Neural cell (in vitro differentiated cells): ENCODE measurements at regions not wholly inside any gene's neighbourhood (a gene's known extent, or its start where the extent isn't known, plus 50 kb on each side); places are given as distances from the start of the nearest gene placed in this dataset.

Experiments
- CTCF ChIP-seq: fragments of 450-650 bp; IDR thresholded peaks from 2 replicates; pipeline ENCODE4 v1.5.1; 2014; ENCODE audit warnings: antibody characterized with exemption, mild to moderate bottlenecking, moderate library complexity; ENCODE audit not compliant: poor library complexity, severe bottlenecking
- EP300 ChIP-seq: fragments of 450-650 bp; conservative IDR thresholded peaks from 2 replicates; pipeline ENCODE4 v1.6.1; 2014; ENCODE audit warnings: antibody characterized with exemption, mild to moderate bottlenecking, moderate library complexity; ENCODE audit not compliant: poor library complexity, severe bottlenecking
- POLR2AphosphoS5 ChIP-seq: IDR thresholded peaks from 2 replicates; pipeline ENCODE4 v1.6.1; 2012
- REST ChIP-seq: IDR thresholded peaks from 2 replicates; pipeline ENCODE4 v1.6.1; 2012; ENCODE audit warnings: borderline replicate concordance

DNA sequence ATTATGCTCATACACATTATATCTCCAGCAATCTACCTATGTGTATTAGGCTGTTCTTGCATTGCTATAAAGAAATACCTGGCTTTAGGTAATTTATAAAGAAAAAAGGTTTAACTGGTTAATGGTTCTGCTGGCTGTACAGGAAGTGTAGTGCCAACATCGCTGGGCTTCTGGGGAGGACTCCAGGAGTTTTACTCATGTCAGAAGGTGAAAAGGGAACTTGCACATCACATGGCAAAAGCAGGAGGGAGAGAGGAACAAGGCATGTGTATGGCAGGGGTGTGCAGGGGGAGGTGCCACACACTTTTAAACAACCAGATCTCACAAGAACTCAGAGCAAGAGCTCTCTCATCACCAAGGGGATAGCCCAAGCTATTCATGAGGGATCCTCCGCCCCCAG lies 715.4 kb upstream of the ZEB2 start:
- no peak for TF ChIP-seq EP300
- no peak for TF ChIP-seq POLR2AphosphoS5
- TF ChIP-seq CTCF: no peak
- no peak for TF ChIP-seq REST
